Testis (tissue), 2 donors: ENCODE measurements at regions not wholly inside any gene's neighbourhood (a gene's known extent, or its start where the extent isn't known, plus 50 kb on each side); places are given as distances from the start of the nearest gene placed in this dataset.

Experiments used
- CTCF ChIP-seq, 3 experiments: fragments of 450-650 bp in 2 of 3; fragments of 200-600 bp in 1 of 3; sonication (generic) in 1 of 3; IDR thresholded peaks; one replicate each; pipeline ENCODE4 v1.5.1; 2016 to 2019; ENCODE audit warnings: antibody characterized with exemption in 3 of 3, mild to moderate bottlenecking in 2 of 3, moderate library complexity in 1 of 3
- POLR2A ChIP-seq: fragments of 450-650 bp; IDR thresholded peaks from one replicate; pipeline ENCODE4 v1.6.1; 2017; ENCODE audit warnings: antibody characterized with exemption, mild to moderate bottlenecking, moderate library complexity

- TF ChIP-seq CTCF (IDR thresholded peaks at IDR 0.05) (no peak), POLR2A (no peak)
Measured at GRCh38 chr13:44267203-44267602, 106.4 kb upstream of the SERP2 start.
